TTC549 (cell line): ENCODE measurements at regions not wholly inside any gene's neighbourhood (a gene's known extent, or its start where the extent isn't known, plus 50 kb on each side); places are given as distances from the start of the nearest gene placed in this dataset.
"Not testable (repeated sequence)": the region's sequence is repeated elsewhere in the genome, so short reads cannot be mapped to it uniquely, and the experiment has no call there.

Experiments used
- FAIRE-seq: peaks from 2 replicates; lab custom pipeline; 2012; peaks lifted over from hg19 to GRCh38; lab: Jason Lieb, UNC

- FAIRE-seq, result no peak
These were observed 176.0 kb upstream of the TLE4 start for GRCh38 chr9:79395755-79396154.

DNA sequence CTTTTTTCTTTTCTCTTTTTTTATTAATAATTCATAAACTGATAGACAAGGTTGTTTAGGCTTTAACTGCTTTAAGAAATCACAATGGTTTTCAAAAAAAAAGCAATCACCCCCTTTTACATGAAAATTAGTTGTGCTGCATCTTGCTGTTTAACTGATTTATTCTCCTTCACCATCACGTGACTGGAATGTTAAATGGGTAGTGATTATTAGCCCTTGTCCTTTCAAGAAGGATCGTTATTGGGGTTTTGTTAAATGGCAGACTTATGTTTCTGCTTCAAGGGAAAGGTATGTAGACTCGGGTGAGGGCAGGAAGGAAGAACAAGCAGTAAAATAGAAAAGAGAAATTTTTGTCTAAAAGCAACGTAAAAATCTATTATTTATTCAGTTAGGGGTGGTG is 175.6 kb upstream of the TLE4 start:
- no peak for FAIRE-seq

DNA sequence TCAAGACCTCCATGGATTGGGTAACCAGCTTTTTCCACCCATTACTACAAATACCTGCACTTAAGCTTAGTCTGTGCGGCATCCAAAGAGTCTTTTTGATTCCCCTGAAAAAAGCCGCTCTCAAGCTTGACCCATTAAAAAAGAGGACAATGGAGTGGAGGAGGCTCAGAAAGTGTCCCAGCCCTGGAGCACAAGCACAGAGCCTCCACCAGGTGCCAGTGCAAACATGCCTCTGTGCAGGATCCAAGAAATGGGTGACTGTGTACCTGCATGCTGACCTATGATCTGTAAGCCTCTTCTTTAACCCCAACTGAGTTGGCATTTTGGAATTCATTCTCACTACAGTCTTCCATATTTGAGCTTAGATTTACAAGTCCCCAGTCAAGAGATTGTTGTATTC is 168.3 kb upstream of the TLE4 start:
- no peak for FAIRE-seq

DNA sequence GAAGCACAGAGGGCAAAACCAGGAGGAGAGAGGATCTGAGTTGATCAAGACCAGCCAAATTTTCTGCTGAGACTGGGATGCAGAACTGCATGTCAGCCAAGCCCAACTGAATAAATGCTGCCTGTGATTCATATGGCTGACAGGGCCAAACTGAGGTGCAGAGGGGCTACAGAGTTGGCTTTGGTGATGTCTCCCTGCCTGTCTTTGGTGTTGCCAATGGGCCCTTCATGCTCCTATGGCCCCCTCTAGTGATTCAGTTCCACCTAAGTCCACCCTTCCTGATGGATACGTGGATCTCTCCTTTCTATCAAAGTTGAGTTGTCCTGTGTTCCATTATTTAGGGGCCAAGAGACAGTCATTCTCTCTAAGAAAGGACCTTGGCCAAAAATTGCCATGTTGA is 163.6 kb upstream of the TLE4 start:
- FAIRE-seq, result no peak

- FAIRE-seq, result no peak
These were observed 163.1 kb upstream of the TLE4 start for GRCh38 chr9:79408617-79409016.

- no peak for FAIRE-seq
These were observed 162.5 kb upstream of the TLE4 start for GRCh38 chr9:79409182-79409823.

GRCh38 chr9:79425840-79426239 is 145.9 kb upstream of the TLE4 start:
- no peak for FAIRE-seq

DNA sequence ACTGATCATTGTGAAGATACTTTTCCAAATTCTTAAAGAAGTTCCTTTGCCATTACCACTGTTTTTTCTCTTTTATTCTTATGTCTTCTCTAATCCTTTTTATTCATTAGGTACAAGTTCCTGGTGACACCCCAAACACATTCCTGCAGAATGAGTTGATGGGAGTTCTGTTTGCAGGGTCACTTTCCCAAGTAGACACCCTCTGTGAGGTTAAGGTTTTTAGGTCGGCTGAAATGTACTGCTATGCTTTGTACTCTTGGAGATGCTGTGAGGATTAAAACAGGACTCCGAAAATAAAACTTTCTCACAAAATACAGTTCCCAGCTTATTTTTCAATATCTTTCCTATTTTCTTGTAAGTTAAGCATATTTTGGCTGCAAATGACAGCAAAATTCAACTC is 143.3 kb upstream of the TLE4 start:
- FAIRE-seq, result no peak

GRCh38 chr9:79430619-79431018 is 141.1 kb upstream of the TLE4 start:
- no peak for FAIRE-seq

- no peak for FAIRE-seq
These were observed 140.6 kb upstream of the TLE4 start for GRCh38 chr9:79431019-79431679.

- no peak for FAIRE-seq
These were observed 139.3 kb upstream of the TLE4 start for GRCh38 chr9:79432485-79432884.

GRCh38 chr9:79433703-79434102 is 138.1 kb upstream of the TLE4 start:
- FAIRE-seq, result no peak

DNA sequence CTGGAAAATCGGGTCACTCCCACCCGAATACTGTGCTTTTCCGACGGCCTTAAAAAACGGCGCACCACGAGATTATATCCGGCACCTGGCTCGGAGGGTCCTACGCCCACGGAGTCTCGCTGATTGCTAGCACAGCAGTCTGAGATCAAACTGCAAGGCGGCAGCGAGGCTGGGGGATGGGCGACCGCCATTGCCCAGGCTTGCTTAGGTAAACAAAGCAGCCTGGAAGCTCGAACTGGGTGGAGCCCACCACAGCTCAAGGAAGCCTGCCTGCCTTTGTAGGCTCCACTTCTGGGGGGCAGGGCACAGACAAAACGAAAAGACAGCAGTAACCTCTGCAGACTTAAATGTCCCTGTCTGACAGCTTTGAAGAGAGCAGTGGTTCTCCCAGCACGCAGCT is 132.5 kb upstream of the TLE4 start:
- not testable (repeated sequence) for FAIRE-seq

DNA sequence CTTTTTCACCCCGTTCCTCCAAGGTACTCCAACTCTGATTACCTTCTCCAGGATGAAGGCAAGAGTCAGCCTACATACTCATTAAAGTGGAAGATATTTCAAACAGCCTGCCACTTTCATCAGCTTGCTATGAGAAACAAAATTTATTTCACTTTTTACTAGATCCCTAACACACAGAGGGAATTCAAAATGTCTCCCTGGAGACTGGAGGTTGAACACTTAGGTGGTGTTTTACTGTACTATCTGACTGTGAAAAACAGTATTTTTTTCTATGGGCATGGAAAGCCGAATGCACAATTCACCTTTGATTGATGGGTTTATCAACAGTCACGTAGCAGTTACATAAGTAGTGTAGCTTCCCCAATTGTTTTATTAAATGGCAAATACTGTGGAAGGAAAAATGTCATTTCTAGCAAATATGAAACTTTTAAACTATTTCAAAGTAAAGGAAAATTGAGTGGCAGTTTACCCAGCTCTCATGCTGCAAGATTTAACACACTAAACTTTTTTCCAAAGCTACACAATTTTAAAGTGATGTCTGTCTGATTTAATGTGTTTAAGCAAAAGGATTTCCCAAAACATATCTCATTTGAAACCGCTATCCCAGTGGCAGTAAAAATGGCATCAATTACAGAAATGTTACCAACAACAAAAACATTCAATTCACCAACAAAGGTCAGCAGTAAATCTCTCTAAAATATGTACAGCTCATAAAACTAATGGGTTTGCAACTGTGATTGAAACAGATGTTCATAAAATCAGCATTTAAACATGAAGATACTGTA is 125.0 kb upstream of the TLE4 start:
- FAIRE-seq, result no peak

- no peak for FAIRE-seq
These were observed 124.5 kb upstream of the TLE4 start for GRCh38 chr9:79447308-79447605.

GRCh38 chr9:79447762-79448161 is 124.0 kb upstream of the TLE4 start:
- FAIRE-seq, result no peak

GRCh38 chr9:79452265-79452664 is 119.5 kb upstream of the TLE4 start:
- no peak for FAIRE-seq

DNA sequence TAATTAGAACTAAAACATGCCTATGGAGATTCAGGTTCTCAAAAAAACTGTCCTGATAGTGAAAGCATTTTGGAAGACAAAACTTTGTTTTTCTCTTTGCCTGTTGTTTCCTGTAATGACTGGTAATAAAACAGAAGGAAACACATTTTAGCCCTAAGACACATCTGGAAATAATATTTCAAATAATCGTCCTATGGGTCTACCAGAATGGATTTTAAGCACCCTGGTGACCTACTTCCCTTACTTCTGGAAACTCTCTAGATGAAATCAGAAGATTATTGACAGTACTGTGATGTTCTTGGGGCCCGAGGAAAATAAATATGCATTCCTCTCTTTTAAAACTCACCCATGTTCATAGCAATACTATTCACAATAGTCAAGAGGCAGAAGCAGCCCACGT is 110.1 kb upstream of the TLE4 start:
- no peak for FAIRE-seq

DNA sequence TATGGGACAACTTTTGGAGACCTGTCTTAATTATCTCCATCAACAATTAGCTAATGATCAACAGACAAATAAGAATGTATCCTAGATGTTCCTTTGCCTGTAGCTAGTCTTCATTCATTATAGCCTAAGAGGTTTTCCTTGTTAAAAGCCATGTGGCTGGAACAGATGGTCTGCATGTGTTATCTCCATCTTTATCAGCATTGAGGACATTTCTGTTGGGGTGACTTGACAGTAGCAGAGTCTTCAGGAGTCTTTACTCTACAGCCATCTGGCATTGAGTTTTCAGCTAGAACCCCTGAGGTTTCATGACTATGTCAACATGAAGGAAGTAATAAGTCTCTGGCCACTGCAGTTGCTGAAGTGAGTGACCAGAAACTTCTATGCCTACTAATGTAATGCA is 106.6 kb upstream of the TLE4 start:
- FAIRE-seq, result no peak

DNA sequence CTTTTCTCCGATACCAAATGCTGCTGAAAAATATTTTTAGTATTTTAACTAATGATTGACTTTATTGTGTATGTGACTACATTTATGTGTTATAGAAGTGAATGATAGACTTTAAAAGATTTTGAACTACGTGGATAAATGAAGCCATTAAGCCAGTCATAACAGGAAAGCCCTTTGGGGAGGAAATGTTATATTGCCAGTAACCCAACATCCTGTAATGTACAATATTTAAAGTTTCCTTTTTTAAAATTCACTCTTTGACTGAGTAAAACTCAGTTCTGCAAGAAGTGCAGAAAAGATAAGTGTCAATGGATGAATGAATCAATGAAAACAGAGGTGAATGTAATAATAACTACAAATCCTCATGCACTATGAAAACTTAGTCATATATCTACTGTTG is 102.6 kb upstream of the TLE4 start:
- FAIRE-seq, result no peak

- no peak for FAIRE-seq
These were observed 100.8 kb upstream of the TLE4 start for GRCh38 chr9:79470954-79471353.

DNA sequence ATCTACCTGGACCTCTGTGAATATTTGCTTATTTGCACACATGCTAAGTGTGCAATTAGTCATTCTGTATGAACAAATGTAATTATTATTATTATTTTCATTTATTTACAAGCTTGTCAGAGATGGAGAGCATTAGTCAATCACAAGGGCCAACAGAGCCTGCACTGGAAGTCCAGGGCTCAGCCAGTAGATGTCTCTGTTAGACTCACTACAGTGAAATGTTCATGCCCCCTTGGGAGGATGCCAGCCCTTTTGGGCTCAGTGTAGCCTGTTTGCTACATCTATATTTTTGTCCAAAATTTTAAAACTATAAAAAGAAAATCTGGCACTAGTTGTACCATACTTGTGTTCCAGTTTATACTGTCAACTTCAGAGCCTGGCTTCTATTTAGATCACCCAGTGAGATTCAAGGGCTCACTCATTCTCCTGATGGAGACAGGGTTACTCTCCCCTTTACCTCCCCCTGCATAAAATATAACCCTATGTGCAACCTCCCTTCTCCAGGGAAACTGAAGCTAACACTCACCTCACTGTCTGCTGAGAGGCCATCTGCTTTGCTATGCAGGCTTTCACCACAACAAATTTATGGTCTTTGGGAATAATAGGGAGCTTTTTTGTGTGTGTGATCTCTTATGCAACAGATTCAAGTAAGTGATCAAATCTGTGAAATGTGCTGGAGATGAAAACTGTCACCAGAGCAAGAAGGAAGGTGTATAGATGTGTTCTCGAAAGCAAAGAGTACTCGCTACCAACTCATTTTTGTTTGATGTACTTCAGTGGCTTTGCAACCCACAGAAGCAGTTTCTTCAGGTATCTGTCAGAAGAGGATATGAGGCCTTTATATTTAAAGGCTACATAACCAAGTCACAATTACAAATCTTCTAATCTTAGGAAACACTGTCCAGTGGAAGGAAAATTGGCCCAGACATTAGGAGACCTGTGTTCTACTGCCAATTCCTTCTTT is 99.9 kb upstream of the TLE4 start:
- no peak for FAIRE-seq

DNA sequence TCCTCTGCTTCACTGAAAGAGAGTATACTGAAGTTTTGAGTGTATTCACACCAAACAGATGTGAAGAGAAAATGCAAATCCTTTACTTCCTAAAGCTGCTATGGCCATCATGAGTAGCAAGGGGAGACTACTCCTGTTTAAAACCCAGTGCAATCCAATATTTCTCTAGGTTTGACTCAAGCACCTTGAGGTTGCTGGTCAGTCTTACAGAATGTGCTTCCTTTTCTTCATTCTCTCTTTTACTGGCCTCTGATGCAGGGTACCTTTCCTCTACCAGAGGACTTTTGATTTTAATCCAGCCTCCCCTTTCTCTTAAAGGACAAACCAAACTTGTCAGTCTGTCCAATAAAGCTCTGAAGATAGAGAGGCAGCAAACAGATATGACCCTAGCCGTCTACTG is 98.1 kb upstream of the TLE4 start:
- no peak for FAIRE-seq
